Natural killer cell treated with Interleukin-12 subunit alpha and Interleukin-12 subunit beta and Interleukin-15 and Interleukin-18, amount 100 ng/mL, for 72 hours (primary cell): ENCODE measurements at regions not wholly inside any gene's neighbourhood (a gene's known extent, or its start where the extent isn't known, plus 50 kb on each side); places are given as distances from the start of the nearest gene placed in this dataset.

Experiments
- ATAC-seq, 2 donors: fragments of 150-1000 bp; cut with Tn5 transposase in 1 of 2; sonication (Bioruptor Pico), chemical (Tn5 transposase) in 1 of 2; 2 replicates each; pipeline ENCODE4 v1.10.0; 2021
- DNase-seq: peaks from one replicate; pipeline ENCODE4 v3.0.0; 2022; ENCODE audit warnings: low spot score
- H3K27ac Mint-ChIP-seq, 2 donors: 1 replicate in 1 of 2; 2 replicates in 1 of 2; pipeline ENCODE4 v1.8.0; 2022; ENCODE audit warnings: mixed read lengths in 2 of 2, mild to moderate bottlenecking in 1 of 2, moderate library complexity in 1 of 2
- H3K27me3 Mint-ChIP-seq, 2 donors: 1 replicate in 1 of 2; 2 replicates in 1 of 2; pipeline ENCODE4 v1.8.0; 2022; ENCODE audit warnings: mixed read lengths in 2 of 2
- H3K36me3 Mint-ChIP-seq: one replicate; pipeline ENCODE4 v1.8.0; 2022; ENCODE audit warnings: mixed read lengths
- H3K4me1 Mint-ChIP-seq, 2 donors: 1 replicate in 1 of 2; 2 replicates in 1 of 2; pipeline ENCODE4 v1.8.0; 2022; ENCODE audit warnings: low read depth in 2 of 2, mixed read lengths in 2 of 2, mild to moderate bottlenecking in 1 of 2
- H3K4me3 Mint-ChIP-seq: one replicate; pipeline ENCODE4 v1.8.0; 2022; ENCODE audit warnings: mixed read lengths
- H3K9me3 Mint-ChIP-seq: 2 replicates; pipeline ENCODE4 v1.8.0; 2022; ENCODE audit warnings: mixed read lengths

GRCh38 chr3:42037318-42037945 lies 53.7 kb upstream of the TRAK1 start:
- Mint-ChIP-seq H3K27ac (no peak overlapping the region), H3K4me3 (no peak overlapping the region), H3K27me3 (no peaks in the 10 kb centered on the region), H3K9me3 (no peaks in the 10 kb centered on the region), H3K36me3 (peaks cover 12% of the 10 kb centered on the region), H3K4me1 (peaks cover 20 to 28% of the 10 kb centered on the region in 2 donors)
- DNase-seq: no peak
- no peak for ATAC-seq

GRCh38 chr3:42036483-42036823 lies 54.7 kb upstream of the TRAK1 start:
- peaks cover 20 to 28% of the 10 kb centered on the region in 2 donors for H3K4me1 Mint-ChIP-seq
- H3K4me3 Mint-ChIP-seq: no peak overlapping the region
- ATAC-seq (no peak), DNase-seq (no peak)
- no peaks in the 10 kb centered on the region for H3K27me3 Mint-ChIP-seq
- no peaks in the 10 kb centered on the region for H3K9me3 Mint-ChIP-seq
- peaks cover 12% of the 10 kb centered on the region for H3K36me3 Mint-ChIP-seq
- no peak overlapping the region for H3K27ac Mint-ChIP-seq

GRCh38 chr3:42035816-42036482 lies 55.2 kb upstream of the TRAK1 start:
- DNase-seq: no peak
- Mint-ChIP-seq H3K4me1 (peaks cover 20 to 28% of the 10 kb centered on the region in 2 donors), H3K4me3 (no peak overlapping the region), H3K27ac (peak overlapping the region in 1 of 2 donors; percentile 8), H3K27me3 (no peaks in the 10 kb centered on the region), H3K36me3 (peaks cover 12% of the 10 kb centered on the region), H3K9me3 (no peaks in the 10 kb centered on the region)
- no peak for ATAC-seq

GRCh38 chr3:42035007-42035406 lies 56.1 kb upstream of the TRAK1 start:
- H3K4me3 Mint-ChIP-seq: no peak overlapping the region
- H3K27me3 Mint-ChIP-seq: no peaks in the 10 kb centered on the region
- H3K9me3 Mint-ChIP-seq: no peaks in the 10 kb centered on the region
- DNase-seq (no peak), ATAC-seq (no peak)
- H3K36me3 Mint-ChIP-seq: peaks cover 12% of the 10 kb centered on the region
- peaks cover 20 to 25% of the 10 kb centered on the region in 2 donors for H3K4me1 Mint-ChIP-seq
- H3K27ac Mint-ChIP-seq: no peak overlapping the region

- DNase-seq: no peak
- Mint-ChIP-seq H3K27me3 (no peaks in the 10 kb centered on the region), H3K4me3 (no peak overlapping the region), H3K4me1 (peaks cover 27 to 31% of the 10 kb centered on the region in 2 donors), H3K9me3 (no peaks in the 10 kb centered on the region), H3K27ac (no peak overlapping the region), H3K36me3 (peaks cover 12% of the 10 kb centered on the region)
- no peak for ATAC-seq
Measured at GRCh38 chr3:42033741-42034140, 57.4 kb upstream of the TRAK1 start.

GRCh38 chr3:42032693-42033349 lies 58.3 kb upstream of the TRAK1 start:
- no peak for ATAC-seq
- no peak overlapping the region for H3K4me3 Mint-ChIP-seq
- H3K27me3 Mint-ChIP-seq: no peaks in the 10 kb centered on the region
- DNase-seq: no peak
- H3K9me3 Mint-ChIP-seq: no peaks in the 10 kb centered on the region
- peaks cover 35% of the 10 kb centered on the region in 2 donors for H3K4me1 Mint-ChIP-seq
- no peak overlapping the region for H3K27ac Mint-ChIP-seq
- H3K36me3 Mint-ChIP-seq: peaks cover 12% of the 10 kb centered on the region

GRCh38 chr3:42031808-42032480 lies 59.2 kb upstream of the TRAK1 start:
- no peak for ATAC-seq
- Mint-ChIP-seq H3K36me3 (peaks cover 12% of the 10 kb centered on the region), H3K9me3 (no peaks in the 10 kb centered on the region), H3K4me3 (no peak overlapping the region), H3K27me3 (no peaks in the 10 kb centered on the region), H3K27ac (no peak overlapping the region), H3K4me1 (peaks cover 29% of the 10 kb centered on the region in 2 donors)
- no peak for DNase-seq

GRCh38 chr3:42028474-42028873 lies 62.7 kb upstream of the TRAK1 start:
- Mint-ChIP-seq H3K27me3 (no peaks in the 10 kb centered on the region), H3K4me3 (no peak overlapping the region), H3K9me3 (no peaks in the 10 kb centered on the region), H3K27ac (peak overlapping the region in 1 of 2 donors; percentile 4), H3K36me3 (no peaks in the 10 kb centered on the region), H3K4me1 (peaks cover 32 to 41% of the 10 kb centered on the region in 2 donors)
- DNase-seq: no peak
- ATAC-seq: no peak

GRCh38 chr3:42027571-42027970 lies 63.6 kb upstream of the TRAK1 start:
- DNase-seq: no peak
- peaks cover 36 to 46% of the 10 kb centered on the region in 2 donors for H3K4me1 Mint-ChIP-seq
- no peak overlapping the region for H3K27ac Mint-ChIP-seq
- no peaks in the 10 kb centered on the region for H3K36me3 Mint-ChIP-seq
- no peaks in the 10 kb centered on the region for H3K27me3 Mint-ChIP-seq
- no peaks in the 10 kb centered on the region for H3K9me3 Mint-ChIP-seq
- no peak overlapping the region for H3K4me3 Mint-ChIP-seq
- ATAC-seq: no peak

GRCh38 chr3:42025370-42026138 lies 63.7 kb upstream of the ULK4 start:
- DNase-seq: no peak
- Mint-ChIP-seq H3K36me3 (no peaks in the 10 kb centered on the region), H3K27ac (peak overlapping the region in 1 of 2 donors; percentile 38), H3K4me1 (peaks cover 41 to 54% of the 10 kb centered on the region in 2 donors), H3K27me3 (no peaks in the 10 kb centered on the region), H3K4me3 (no peak overlapping the region), H3K9me3 (no peaks in the 10 kb centered on the region)
- ATAC-seq: no peak

GRCh38 chr3:42024591-42025351 lies 62.9 kb upstream of the ULK4 start:
- Mint-ChIP-seq H3K9me3 (no peaks in the 10 kb centered on the region), H3K4me1 (peaks cover 46 to 60% of the 10 kb centered on the region in 2 donors), H3K36me3 (no peaks in the 10 kb centered on the region), H3K4me3 (no peak overlapping the region), H3K27me3 (no peaks in the 10 kb centered on the region), H3K27ac (peak overlapping the region in 1 of 2 donors; percentile 38)
- DNase-seq (no peak), ATAC-seq (no peak)

GRCh38 chr3:42023380-42023779 lies 61.5 kb upstream of the ULK4 start:
- Mint-ChIP-seq H3K27me3 (no peaks in the 10 kb centered on the region), H3K9me3 (no peaks in the 10 kb centered on the region), H3K4me1 (peaks cover 42 to 57% of the 10 kb centered on the region in 2 donors), H3K36me3 (no peaks in the 10 kb centered on the region), H3K4me3 (no peak overlapping the region), H3K27ac (no peak overlapping the region)
- ATAC-seq: no peak
- no peak for DNase-seq

GRCh38 chr3:42022355-42022754 lies 60.5 kb upstream of the ULK4 start:
- H3K4me1 Mint-ChIP-seq: peaks cover 39 to 53% of the 10 kb centered on the region in 2 donors

More at GRCh38 chr3:42022355-42022754, 60.5 kb upstream of the ULK4 start:
- Mint-ChIP-seq H3K27me3 (no peaks in the 10 kb centered on the region), H3K4me3 (no peak overlapping the region), H3K36me3 (no peaks in the 10 kb centered on the region), H3K27ac (no peak overlapping the region), H3K9me3 (no peaks in the 10 kb centered on the region)
- no peak for ATAC-seq
- no peak for DNase-seq
